ENCODE measurements at regions not wholly inside any gene's neighbourhood (a gene's known extent, or its start where the extent isn't known, plus 50 kb on each side); places are given as distances from the start of the nearest gene placed in this dataset.

DNA sequence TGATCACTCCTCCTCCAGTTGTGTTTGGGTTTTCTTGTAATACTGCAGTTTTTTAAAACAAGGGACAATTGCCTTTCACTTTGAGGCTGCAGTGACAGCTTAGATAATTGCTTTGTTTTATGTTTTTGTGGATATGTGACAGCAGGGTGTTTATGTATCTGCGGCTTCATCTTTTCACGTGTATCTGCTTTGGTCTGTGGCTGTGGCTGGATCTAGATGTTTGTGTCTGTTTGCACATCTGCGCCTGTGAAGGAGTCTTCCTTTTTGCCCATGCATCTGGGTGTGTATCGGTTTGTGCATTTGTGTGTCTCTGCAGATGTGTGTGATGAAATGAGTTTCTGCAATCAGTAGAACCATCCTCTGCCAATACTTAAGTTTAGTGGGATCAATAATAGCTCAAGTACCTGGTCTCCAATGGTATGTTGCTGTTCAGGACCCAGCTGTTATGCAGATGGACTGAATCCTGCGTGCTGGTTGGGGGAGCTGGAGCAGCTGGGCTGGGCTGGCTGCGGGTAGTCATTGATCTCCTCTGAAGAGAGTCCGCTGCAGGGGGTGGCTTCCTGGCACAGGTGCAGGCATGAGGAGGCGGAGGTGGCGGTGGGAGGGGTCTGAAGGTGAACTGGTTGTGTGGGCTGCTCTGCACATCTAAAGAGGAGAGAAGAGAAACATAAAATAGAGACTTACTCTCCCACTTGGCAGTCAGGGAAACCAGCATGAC lies 390.3 kb downstream of the SH2D1A start:
- Mint-ChIP-seq H3K27me3 (ENCODE audit: unreplicated experiment) (no peaks in the 10 kb centered on the region), H3K4me1 (ENCODE audit: unreplicated experiment) (peaks cover 3% of the 10 kb centered on the region), H3K9me3 (ENCODE audit: unreplicated experiment) (no peaks in the 10 kb centered on the region), H3K4me3 (ENCODE audit: unreplicated experiment) (no peak overlapping the region), H3K27ac (ENCODE audit: unreplicated experiment) (no peak overlapping the region), H3K36me3 (ENCODE audit: low read depth, unreplicated experiment) (no peaks in the 10 kb centered on the region)
- TF ChIP-seq, protein P1, sequence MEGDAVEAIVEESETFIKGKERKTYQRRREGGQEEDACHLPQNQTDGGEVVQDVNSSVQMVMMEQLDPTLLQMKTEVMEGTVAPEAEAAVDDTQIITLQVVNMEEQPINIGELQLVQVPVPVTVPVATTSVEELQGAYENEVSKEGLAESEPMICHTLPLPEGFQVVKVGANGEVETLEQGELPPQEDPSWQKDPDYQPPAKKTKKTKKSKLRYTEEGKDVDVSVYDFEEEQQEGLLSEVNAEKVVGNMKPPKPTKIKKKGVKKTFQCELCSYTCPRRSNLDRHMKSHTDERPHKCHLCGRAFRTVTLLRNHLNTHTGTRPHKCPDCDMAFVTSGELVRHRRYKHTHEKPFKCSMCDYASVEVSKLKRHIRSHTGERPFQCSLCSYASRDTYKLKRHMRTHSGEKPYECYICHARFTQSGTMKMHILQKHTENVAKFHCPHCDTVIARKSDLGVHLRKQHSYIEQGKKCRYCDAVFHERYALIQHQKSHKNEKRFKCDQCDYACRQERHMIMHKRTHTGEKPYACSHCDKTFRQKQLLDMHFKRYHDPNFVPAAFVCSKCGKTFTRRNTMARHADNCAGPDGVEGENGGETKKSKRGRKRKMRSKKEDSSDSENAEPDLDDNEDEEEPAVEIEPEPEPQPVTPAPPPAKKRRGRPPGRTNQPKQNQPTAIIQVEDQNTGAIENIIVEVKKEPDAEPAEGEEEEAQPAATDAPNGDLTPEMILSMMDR (IDR thresholded peaks at IDR 0.05; ENCODE audit: unreplicated experiment) = no peak
- peak; percentile 3 for DNase-seq (ENCODE audit: low spot score)

DNA sequence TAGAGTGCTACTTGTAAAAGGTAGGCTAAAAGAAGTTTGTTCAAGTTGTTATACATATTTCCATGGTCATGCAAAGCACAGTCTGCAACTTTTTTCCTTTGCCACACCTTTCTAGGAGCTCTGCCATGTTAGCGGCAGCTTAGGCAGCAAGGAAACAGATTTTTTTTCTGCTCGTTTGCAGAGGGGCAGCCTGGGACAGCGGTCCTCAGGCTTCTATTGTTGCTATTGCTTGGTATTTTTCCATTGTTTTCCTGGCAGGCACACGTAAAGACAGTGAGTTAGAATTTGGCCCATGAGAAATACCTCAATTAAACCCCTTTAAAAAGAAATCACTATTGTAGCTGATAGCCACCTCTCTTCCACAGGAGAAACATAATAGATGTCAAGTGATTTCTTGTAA lies 391.4 kb downstream of the SH2D1A start:
- Mint-ChIP-seq H3K36me3 (ENCODE audit: low read depth, unreplicated experiment) (no peaks in the 10 kb centered on the region), H3K9me3 (ENCODE audit: unreplicated experiment) (no peaks in the 10 kb centered on the region), H3K27ac (ENCODE audit: unreplicated experiment) (no peak overlapping the region), H3K4me3 (ENCODE audit: unreplicated experiment) (no peak overlapping the region), H3K27me3 (ENCODE audit: unreplicated experiment) (no peaks in the 10 kb centered on the region), H3K4me1 (ENCODE audit: unreplicated experiment) (peaks cover 3% of the 10 kb centered on the region)
- TF ChIP-seq, protein P1 (IDR thresholded peaks at IDR 0.05; ENCODE audit: unreplicated experiment) = no peak
- DNase-seq (ENCODE audit: low spot score) = no peak

DNA sequence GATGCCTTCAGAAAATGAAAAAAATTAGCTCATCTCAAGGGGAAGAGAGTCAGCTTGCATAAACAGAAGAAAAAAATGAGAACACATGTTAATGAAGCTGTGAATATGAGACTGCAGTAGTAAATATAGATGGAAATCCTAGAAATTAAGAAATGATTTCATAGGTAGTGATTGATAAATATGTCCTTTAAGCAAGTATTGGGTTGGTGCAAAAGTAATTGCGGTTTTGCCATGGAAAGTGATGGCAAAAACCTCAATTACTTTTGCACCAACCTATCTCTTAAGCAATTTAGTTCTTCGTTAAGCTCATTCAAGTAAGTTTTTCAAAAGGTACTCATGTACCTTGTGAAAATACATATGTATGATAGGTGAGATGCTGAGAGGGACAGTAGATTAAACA lies 400.9 kb downstream of the SH2D1A start:
- H3K9me3 Mint-ChIP-seq (ENCODE audit: unreplicated experiment) = no peaks in the 10 kb centered on the region
- H3K27me3 Mint-ChIP-seq (ENCODE audit: unreplicated experiment) = no peaks in the 10 kb centered on the region
- no peak overlapping the region for H3K4me3 Mint-ChIP-seq (ENCODE audit: unreplicated experiment)
- H3K4me1 Mint-ChIP-seq (ENCODE audit: unreplicated experiment) = no peaks in the 10 kb centered on the region
- no peak for DNase-seq (ENCODE audit: low spot score)
- TF ChIP-seq, protein P1 (IDR thresholded peaks at IDR 0.05; ENCODE audit: unreplicated experiment) = no peak
- H3K27ac Mint-ChIP-seq (ENCODE audit: unreplicated experiment) = no peak overlapping the region
- no peaks in the 10 kb centered on the region for H3K36me3 Mint-ChIP-seq (ENCODE audit: low read depth, unreplicated experiment)

DNA sequence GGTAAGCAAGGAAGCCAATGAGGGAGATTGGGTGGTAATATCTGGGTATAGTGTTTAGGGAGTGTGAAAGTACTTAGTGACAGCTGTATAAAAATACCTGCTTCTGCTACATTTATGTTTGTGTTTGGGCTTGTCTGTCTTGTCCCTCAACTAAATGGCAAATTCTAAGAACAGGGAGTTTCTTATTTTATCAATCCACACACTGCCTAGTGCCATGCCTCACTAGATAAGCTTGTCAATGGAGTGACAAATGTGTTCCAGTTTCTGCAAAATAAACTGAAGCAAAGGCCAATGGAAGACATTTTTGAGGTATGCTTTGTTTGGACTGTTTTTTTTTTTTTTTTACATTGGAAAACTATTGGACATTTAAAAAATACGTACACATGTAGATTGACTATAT lies 418.0 kb downstream of the SH2D1A start:
- no peak for DNase-seq (ENCODE audit: low spot score)
- TF ChIP-seq, protein P1 (IDR thresholded peaks at IDR 0.05; ENCODE audit: unreplicated experiment) = no peak
- H3K27ac Mint-ChIP-seq (ENCODE audit: unreplicated experiment) = no peak overlapping the region
- H3K4me3 Mint-ChIP-seq (ENCODE audit: unreplicated experiment) = no peak overlapping the region
- H3K4me1 Mint-ChIP-seq (ENCODE audit: unreplicated experiment) = no peaks in the 10 kb centered on the region
- H3K36me3 Mint-ChIP-seq (ENCODE audit: low read depth, unreplicated experiment) = no peaks in the 10 kb centered on the region
- no peaks in the 10 kb centered on the region for H3K9me3 Mint-ChIP-seq (ENCODE audit: unreplicated experiment)
- H3K27me3 Mint-ChIP-seq (ENCODE audit: unreplicated experiment) = no peaks in the 10 kb centered on the region

DNA sequence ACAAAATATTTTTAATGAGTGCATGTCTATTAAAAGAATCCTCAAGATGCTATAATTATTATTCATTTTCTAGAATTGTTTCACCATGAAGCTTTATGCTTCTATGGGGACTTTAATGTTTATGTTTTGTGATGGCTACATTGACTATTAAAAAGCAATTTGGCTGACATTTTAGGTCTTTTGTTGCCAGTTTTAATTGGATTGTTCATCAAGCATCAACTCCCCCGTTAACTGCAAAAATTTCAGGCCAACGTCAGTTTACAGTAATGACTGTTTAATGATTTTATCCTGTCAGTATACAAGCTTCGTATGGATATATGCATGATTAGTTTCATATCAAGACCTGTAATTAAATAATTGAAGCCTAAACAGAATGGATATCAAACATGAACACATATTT lies 422.8 kb downstream of the SH2D1A start:
- TF ChIP-seq, protein P1 (IDR thresholded peaks at IDR 0.05; ENCODE audit: unreplicated experiment) = no peak
- no peaks in the 10 kb centered on the region for H3K9me3 Mint-ChIP-seq (ENCODE audit: unreplicated experiment)
- DNase-seq (ENCODE audit: low spot score) = no peak
- no peaks in the 10 kb centered on the region for H3K4me1 Mint-ChIP-seq (ENCODE audit: unreplicated experiment)
- no peaks in the 10 kb centered on the region for H3K27me3 Mint-ChIP-seq (ENCODE audit: unreplicated experiment)
- no peak overlapping the region for H3K4me3 Mint-ChIP-seq (ENCODE audit: unreplicated experiment)
- no peak overlapping the region for H3K27ac Mint-ChIP-seq (ENCODE audit: unreplicated experiment)
- H3K36me3 Mint-ChIP-seq (ENCODE audit: low read depth, unreplicated experiment) = no peaks in the 10 kb centered on the region
